ENCODE measurements at regions not wholly inside any gene's neighbourhood (a gene's known extent, or its start where the extent isn't known, plus 50 kb on each side); places are given as distances from the start of the nearest gene placed in this dataset.
"Not testable (repeated sequence)": the region's sequence is repeated elsewhere in the genome, so short reads cannot be mapped to it uniquely, and the experiment has no call there.

- intact Hi-C loops (cut with DNase I), result no loop called here
- no peak for DNase-seq (ENCODE audit: low spot score)
Observed at GRCh38 chr4:58456727-58457384, 1346.7 kb upstream of the IGFBP7 start.

- intact Hi-C loops (cut with DNase I), result no loop called here
- no peak for DNase-seq (ENCODE audit: low spot score)
Observed at GRCh38 chr4:58453956-58454355, 1343.8 kb upstream of the IGFBP7 start.

GRCh38 chr4:58451707-58452106, 1341.5 kb upstream of the IGFBP7 start:
- intact Hi-C loops (cut with DNase I), result no loop called here

GRCh38 chr4:58435871-58436270, 1325.7 kb upstream of the IGFBP7 start:
- DNase-seq (ENCODE audit: low spot score), result no peak
- intact Hi-C loops (cut with DNase I), result no loop called here

More at GRCh38 chr4:58451707-58452106, 1341.5 kb upstream of the IGFBP7 start:
- DNase-seq (ENCODE audit: low spot score), result no peak

GRCh38 chr4:58413849-58414248, 1303.7 kb upstream of the IGFBP7 start:
- intact Hi-C loops (cut with DNase I), result no loop called here

GRCh38 chr4:58411904-58412303, 1301.7 kb upstream of the IGFBP7 start:
- DNase-seq (ENCODE audit: low spot score), result no peak
- intact Hi-C loops (cut with DNase I), result no loop called here

More at GRCh38 chr4:58413849-58414248, 1303.7 kb upstream of the IGFBP7 start:
- no peak for DNase-seq (ENCODE audit: low spot score)

- intact Hi-C loops (cut with DNase I), result no loop called here
- no peak for DNase-seq (ENCODE audit: low spot score)
Observed at GRCh38 chr4:58406762-58407161, 1296.6 kb upstream of the IGFBP7 start.

GRCh38 chr4:58368221-58368620, 1258.0 kb upstream of the IGFBP7 start:
- intact Hi-C loops (cut with DNase I), result no loop called here
- DNase-seq (ENCODE audit: low spot score), result no peak

- DNase-seq (ENCODE audit: low spot score), result no peak
- intact Hi-C loops (cut with DNase I), result no loop called here
Observed at GRCh38 chr4:58360354-58361133, 1250.4 kb upstream of the IGFBP7 start.

- intact Hi-C loops (cut with DNase I), result no loop called here
- DNase-seq (ENCODE audit: low spot score), result no peak
Observed at GRCh38 chr4:58359590-58359989, 1249.4 kb upstream of the IGFBP7 start.

GRCh38 chr4:58357947-58358346, 1247.8 kb upstream of the IGFBP7 start:
- intact Hi-C loops (cut with DNase I), result no loop called here
- no peak for DNase-seq (ENCODE audit: low spot score)

GRCh38 chr4:58325070-58325469, 1214.9 kb upstream of the IGFBP7 start:
- no peak for DNase-seq (ENCODE audit: low spot score)
- intact Hi-C loops (cut with DNase I), result no loop called here

- DNase-seq (ENCODE audit: low spot score), result no peak
- intact Hi-C loops (cut with DNase I), result no loop called here
Observed at GRCh38 chr4:58313444-58313843, 1203.3 kb upstream of the IGFBP7 start.

GRCh38 chr4:58303456-58303855, 1193.3 kb upstream of the IGFBP7 start:
- intact Hi-C loops (cut with DNase I), result no loop called here
- no peak for DNase-seq (ENCODE audit: low spot score)

- no peak for DNase-seq (ENCODE audit: low spot score)
- intact Hi-C loops (cut with DNase I), result no loop called here
Observed at GRCh38 chr4:58301376-58301999, 1191.3 kb upstream of the IGFBP7 start.

- no peak for DNase-seq (ENCODE audit: low spot score)
- intact Hi-C loops (cut with DNase I), result no loop called here
Observed at GRCh38 chr4:58286335-58286734, 1176.2 kb upstream of the IGFBP7 start.

GRCh38 chr4:58280928-58281327, 1170.7 kb upstream of the IGFBP7 start:
- DNase-seq (ENCODE audit: low spot score); intact Hi-C loops (cut with DNase I): not testable (repeated sequence)

GRCh38 chr4:58275856-58276255, 1165.7 kb upstream of the IGFBP7 start:
- intact Hi-C loops (cut with DNase I), result no loop called here
- no peak for DNase-seq (ENCODE audit: low spot score)

GRCh38 chr4:58274553-58274952, 1164.4 kb upstream of the IGFBP7 start:
- intact Hi-C loops (cut with DNase I), result no loop called here
- DNase-seq (ENCODE audit: low spot score), result no peak

- intact Hi-C loops (cut with DNase I), result no loop called here
- DNase-seq (ENCODE audit: low spot score), result no peak
Observed at GRCh38 chr4:58272311-58272710, 1162.1 kb upstream of the IGFBP7 start.

GRCh38 chr4:58265734-58266133, 1155.5 kb upstream of the IGFBP7 start:
- intact Hi-C loops (cut with DNase I), result no loop called here
- DNase-seq (ENCODE audit: low spot score), result no peak

All from cardiac septum (tissue), 1 donor.